Raji (cell line): ENCODE measurements at regions not wholly inside any gene's neighbourhood (a gene's known extent, or its start where the extent isn't known, plus 50 kb on each side); places are given as distances from the start of the nearest gene placed in this dataset.

Source experiments
- POLR2A ChIP-seq: IDR thresholded peaks from 2 replicates; pipeline ENCODE4 v1.6.1; 2011; ENCODE audit warnings: low read depth, low read length, control low read depth; ENCODE audit not compliant: insufficient read depth

DNA sequence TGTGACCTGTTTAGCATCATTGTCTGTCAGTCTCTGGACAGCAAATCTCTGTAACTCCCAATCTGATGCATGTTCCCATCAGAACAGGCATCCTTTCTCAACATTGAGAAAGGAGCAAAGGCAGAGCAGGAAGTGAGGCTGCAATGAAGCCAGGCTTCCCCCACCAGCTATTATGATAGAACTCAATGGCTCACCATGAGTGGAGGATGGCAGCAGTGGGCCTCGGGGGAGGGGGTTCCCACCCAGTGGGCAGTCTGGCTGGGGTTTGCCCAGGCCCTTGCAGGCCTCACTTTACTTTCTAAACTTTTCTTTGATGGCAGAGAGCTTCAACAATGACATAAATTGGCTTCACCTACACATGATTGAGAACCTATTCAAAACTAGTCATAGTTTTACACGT lies 240.6 kb upstream of the CXCR4 start:
- TF ChIP-seq POLR2A, result no peak

DNA sequence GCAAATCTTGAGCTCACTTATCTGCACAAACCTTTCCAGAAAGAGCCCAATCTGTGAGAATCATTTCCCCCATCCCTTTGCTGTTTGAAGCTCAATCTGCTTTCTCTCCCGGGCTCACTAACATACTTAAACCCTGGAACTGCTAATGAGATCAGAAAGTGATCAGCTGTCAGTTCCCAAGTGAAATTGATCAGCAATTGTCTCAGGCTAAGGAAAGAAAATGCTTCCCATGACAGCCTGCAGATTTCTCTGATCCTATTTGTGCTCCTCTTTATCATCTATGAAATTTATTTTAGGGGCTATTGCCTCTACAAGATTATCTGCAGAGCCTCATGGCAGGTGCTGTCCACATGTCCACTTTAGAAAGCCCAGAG lies 239.0 kb upstream of the CXCR4 start:
- TF ChIP-seq POLR2A, result no peak

DNA sequence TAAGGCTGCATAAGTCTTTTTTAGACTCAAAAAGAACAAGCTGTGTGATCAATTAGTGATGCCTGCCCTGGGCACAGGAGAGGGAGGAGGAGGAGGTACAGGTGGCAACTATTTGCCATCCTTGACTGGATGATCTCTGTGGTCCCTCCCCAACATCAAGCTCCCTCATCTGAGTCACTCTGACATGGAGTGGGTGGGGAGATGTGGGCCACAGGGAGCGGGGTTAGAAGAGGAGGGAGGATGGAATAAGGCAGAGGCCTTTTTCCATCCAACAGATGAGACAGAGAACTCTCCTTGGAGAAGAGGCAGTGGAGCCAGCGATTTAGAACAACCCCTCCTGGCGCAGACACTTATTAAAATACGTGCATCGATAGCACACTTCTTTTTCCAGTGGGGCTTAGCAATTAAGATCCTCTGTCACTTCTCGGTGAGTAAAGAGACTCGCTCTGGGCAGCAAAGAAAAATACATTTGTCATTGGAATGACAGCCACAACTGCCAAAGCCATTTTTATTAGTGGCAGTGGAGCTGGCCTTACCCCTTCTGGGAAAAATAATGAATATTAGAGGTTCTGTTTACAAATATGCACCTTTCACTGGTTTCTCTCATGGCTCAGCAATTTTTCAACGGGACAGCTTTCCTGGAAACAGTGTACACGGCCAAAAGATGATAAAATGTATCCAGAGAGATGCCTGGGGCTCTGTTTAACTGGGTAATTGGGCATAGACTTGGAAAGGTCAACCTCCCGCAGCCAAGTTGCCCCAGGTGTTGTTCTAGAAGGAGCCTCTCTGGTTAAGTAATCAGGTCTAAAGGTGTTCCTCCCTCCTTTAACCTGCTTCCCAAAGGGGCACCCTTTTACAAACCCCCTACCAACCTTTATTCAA lies 238.4 kb upstream of the CXCR4 start:
- TF ChIP-seq POLR2A, result no peak

DNA sequence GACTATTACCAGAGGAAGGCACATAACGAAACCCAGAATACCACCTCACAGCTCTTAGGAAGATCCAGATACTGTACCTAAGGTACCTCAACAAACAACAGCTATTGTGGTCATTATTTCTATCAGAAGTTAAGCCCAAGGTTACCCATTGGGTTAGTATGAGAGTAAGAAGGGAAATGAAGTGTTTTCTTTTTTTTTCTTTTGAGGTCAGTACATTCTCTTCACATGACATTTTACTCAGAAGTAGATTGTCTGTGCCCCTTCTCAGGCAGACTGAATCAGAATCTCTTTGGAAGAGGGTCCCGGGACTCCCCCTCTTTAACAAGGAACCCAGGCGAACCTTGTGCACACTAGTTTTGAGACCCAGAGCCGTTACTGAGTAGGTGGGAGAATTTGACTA lies 233.7 kb upstream of the CXCR4 start:
- TF ChIP-seq POLR2A, result no peak

DNA sequence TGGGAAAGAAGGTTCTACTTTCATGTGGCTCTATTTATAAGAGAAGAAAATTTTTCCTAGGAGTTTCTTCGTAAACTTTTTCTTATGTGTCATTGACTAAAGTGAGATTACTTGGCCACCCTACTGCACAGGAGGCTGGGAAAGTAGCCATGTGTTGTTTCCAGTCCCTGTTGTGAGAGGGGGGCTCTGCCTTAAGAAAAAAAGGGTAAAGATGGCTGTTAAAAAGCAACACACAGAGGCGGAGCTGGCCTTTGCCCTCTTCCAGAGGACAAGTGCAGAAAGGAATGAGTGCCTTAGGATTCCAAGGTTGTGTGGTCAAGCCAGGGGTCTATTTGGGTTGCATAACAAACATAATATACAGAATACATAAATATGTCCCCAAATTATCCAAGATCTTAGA lies 230.0 kb upstream of the CXCR4 start:
- no peak for TF ChIP-seq POLR2A

DNA sequence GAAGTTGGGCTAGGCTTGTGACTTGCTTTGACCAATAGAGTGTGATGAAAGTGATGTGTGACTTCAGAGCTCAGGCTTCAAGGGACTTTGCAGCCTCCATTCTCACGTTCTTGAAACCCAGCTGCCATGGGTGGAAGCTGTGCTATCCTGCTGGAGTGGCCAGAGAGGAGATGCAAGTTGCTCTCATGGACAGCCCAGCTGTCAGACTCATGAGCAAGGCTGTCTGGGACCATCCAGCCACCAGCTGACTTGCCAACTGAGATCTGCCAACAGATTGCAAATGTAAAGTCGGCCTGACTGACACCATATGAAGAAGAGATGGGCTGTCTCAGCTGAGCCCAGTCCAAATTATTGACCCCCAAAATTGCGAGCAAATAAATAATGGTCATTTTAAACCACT lies 226.4 kb upstream of the CXCR4 start:
- no peak for TF ChIP-seq POLR2A

DNA sequence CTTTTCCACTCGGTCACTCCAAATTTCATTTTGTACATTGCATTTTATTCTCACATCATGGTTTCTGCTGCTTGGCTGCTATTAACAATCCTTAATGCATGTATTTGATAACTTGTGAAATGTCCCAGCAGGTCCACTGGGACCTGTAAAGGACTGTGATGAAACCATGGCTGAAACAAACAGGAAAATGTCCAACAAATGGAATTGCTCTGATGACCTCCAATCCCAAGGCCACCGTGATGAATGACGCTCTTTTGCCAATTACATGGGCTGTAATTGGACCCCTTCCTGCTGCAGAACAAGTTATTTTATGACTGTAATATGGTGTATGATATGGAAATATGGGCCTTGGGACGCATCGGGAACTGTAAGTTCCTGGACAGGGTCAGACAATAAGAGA lies 224.2 kb upstream of the CXCR4 start:
- no peak for TF ChIP-seq POLR2A

DNA sequence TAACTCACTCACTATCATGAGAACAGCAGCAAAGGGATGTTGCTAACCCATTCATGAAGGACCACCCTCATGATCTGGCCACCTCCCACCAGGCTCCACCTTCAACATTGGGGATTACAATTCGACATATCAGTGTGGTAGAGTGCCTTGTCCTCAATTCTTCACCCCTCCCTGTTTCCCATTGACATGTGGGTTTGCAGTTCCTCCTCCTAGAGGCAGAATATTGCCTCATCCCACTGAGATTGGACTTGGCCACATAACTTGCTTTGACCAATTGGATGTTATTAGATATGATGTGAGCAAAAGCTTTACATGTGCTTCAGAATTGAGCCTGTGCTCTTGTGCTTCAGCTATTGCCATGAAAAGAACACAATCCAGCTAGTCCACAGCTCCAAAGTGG lies 217.0 kb upstream of the CXCR4 start:
- TF ChIP-seq POLR2A, result no peak

DNA sequence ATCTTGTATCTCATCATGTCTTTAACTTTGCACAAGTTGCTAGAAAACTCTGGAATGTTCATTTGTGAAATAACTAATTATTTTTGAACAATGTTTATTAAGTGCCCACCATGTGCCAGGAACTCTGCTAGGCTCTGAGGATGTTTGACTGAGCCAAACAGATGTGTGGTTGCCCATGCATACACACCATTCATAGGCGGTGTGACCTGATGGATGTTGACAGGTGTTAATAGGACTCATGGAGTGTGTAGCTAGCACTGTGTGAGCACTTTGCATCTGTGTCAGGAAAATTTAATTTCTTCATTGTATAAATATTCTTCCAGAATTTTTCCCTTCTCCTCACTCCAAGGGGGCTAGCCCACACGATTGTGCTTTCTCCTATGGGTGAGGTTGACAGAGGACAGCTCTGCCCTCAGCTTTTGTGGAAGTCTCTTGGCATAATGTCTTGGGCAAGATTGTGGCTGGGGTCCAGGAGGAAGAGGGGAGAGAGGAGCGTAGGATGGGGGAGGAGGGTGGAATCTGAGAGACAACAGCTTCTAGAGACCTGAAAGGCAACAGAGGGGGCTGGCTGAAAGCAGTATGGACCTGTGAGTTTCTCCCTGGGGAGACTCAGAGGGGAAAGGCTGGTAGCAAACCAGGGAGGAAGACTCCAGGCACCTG lies 214.6 kb upstream of the CXCR4 start:
- no peak for TF ChIP-seq POLR2A

DNA sequence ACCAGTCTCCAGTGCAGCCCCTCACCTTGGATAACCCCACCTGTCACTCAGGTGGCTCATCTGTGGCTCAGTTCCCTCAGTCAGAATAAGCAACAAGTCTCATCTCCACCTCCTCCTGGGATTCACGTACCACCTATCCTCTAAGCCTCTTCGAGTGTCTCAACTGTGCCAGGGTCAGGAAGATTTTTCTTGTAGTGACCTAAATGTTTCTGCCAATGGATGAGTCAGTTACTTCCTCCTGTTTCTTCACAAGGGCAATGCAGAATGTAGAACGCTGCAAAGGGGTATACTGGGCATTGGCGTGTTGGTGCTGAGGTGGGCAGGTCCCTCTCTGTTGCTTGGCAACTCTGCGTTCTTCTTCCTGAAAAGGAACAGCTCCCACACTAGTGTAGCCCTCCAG lies 213.3 kb upstream of the CXCR4 start:
- TF ChIP-seq POLR2A, result no peak

DNA sequence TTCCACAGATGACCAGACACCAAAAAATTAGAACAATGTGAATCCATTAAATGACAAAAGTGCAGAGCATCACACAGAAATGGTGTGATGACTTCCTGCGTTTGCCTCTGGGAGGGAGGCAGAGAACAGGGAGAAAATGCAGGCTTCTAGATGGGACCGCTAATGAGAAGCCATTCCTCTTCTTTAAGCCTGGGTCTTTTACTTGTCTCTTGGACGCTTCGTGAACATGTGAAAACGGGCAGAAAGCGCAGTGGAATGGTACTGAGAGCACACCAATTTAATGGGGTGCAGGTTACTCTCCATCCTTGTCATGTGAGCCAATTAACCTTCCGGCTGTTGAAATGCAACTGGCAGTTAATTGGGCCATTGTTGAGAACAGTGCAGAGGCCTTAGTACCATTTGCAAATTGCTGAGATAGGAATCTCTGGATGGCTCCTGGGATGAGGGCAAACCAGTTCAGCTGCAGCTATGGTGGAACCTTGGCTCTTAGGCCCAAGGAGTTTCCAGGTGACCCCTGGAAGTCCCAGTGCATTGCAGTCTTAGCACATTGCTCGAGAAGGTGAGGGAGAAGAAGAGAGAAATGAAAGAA lies 210.4 kb upstream of the CXCR4 start:
- no peak for TF ChIP-seq POLR2A

DNA sequence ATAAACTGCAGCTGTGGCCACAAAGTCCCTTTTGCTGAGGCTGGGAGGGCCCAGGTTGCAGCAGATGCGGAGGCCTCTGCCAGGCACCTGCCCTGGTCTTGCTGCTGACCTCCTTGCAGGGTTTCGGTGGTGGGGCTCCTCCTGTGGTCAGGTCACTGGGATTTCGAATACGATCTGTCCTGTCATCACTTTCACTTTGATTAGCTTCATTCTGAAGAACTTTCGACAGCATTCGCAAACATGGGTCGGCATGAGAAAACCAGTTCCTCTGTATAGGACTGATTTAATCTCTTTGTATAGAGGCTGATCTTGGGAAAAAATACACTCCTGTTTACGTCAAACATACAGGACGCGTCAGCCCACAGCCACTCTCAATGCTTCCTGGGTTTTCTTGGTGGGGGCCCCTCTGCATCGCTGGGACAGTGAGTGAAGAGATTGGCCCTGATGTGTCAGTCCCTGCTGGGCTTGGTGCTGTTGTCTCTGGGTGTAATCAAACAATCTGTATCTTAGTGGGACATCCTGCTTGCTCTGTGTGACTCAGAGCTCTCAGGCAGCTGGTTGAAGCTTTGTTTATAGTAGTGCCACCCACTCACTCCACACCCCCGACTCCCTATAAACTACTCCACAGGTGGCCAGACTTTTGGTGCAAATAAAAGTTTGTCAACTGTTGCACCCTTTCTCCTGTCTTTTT lies 209.4 kb upstream of the CXCR4 start:
- TF ChIP-seq POLR2A, result no peak

DNA sequence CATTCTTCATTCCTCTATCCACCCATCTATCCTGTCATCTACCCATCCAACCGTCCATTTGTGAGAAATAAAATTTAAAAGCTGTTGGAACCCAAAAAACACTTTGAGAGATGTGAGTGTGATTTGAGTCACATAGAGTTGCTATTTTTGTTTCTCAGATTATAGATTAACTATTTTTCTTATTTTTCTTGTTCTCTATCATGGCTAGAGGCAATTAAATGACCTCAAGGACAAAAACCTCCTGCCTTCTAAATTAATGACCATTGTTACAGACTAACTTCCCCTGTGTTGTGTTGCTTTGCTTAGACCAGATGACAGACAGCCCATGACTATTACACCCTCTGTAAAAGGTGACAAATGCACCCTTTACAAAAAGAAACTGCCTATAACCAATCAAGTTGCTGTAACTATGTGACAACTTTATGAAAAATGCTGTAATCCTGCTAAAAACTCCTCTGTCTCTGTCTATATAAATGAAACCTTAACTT lies 207.9 kb upstream of the CXCR4 start:
- no peak for TF ChIP-seq POLR2A

DNA sequence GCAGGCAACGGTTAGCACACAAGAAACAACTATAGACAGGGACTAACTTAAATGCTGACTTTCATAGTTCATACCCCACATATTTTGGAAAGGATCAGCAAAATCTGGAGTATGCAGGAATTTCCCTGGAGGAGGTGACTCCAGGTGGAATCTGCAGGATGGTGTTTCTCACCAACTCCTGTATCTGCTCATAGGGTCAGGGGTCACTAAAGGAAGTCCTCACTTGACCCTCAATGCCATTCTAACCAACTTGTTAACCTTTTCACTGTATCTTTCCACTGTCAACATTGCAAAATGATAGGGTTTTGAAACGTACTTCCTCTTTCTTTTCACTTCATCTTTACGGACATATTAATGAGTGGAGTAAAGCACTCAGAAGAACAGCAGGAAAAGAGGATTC lies 207.0 kb upstream of the CXCR4 start:
- no peak for TF ChIP-seq POLR2A

DNA sequence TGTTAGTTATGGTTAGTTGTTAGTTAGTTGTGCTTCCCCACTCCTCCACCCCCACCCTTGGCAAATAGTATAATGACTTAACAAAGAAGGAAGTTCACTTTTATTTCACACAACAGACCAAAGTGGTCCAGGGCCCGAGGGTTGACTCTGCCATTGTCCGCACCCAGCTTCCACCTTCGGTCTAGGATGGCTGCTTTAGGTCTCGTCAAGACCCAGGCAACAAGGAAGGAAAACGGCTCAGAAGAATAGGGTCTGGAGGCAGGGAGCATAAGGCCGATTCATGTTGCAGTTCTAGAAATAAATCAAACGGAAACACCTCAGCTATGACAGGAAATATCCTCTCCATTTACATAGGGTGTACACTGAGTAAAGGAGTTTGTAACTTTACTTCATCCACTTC lies 206.0 kb upstream of the CXCR4 start:
- TF ChIP-seq POLR2A, result no peak

DNA sequence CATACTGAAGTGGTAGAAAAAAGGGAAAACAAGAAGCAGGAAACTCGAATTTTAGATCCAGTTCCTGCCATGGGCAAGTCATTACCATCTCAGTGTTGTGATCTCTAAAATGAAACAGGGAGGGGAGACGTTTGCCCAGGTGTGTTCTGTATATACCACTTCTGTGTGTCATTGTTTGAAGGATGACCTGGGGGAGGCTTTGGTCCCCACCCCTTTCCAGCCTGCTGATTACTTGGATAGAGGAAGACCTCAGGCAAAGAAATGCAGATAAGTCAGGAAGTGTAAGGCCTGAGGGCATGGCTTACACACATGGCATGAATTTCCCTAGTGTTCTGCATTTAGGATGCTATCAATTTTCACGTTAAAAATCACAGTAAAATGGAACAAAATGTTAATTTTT lies 205.2 kb upstream of the CXCR4 start:
- TF ChIP-seq POLR2A, result no peak

DNA sequence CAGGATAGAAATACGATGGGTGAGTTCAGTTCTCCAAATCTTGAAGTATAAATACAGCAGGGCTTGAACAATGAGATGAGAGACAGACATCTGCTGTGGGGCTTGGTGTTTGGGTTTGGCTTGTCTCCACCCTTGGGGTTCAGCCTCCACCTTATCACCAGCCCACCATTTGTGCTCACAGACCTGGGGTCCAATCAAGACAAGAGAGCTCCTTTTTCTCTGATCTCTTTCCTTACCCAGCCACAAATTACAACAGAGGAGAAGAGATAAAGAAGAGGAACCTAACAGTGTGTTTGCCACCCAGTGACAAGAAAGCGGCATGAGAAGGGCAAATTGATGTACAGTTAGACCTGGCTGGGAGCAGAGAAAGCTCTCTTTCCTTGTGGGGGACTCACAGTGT lies 204.5 kb upstream of the CXCR4 start:
- TF ChIP-seq POLR2A, result no peak
